Neural progenitor cell (in vitro differentiated cells): ENCODE measurements at regions not wholly inside any gene's neighbourhood (a gene's known extent, or its start where the extent isn't known, plus 50 kb on each side); places are given as distances from the start of the nearest gene placed in this dataset.

ENCODE experiments used
- EZH2 ChIP-seq: fragments of 200-600 bp; sonication (generic); IDR thresholded peaks from 2 replicates; pipeline ENCODE4 v1.6.1; 2017; ENCODE audit warnings: antibody characterized with exemption, mild to moderate bottlenecking, moderate library complexity
- TF ChIP-seq, protein P1 (sequence below): fragments of 200-600 bp; sonication (generic); IDR thresholded peaks from 2 replicates; pipeline ENCODE4 v1.5.1; 2017; ENCODE audit warnings: antibody characterized with exemption, mild to moderate bottlenecking

DNA sequence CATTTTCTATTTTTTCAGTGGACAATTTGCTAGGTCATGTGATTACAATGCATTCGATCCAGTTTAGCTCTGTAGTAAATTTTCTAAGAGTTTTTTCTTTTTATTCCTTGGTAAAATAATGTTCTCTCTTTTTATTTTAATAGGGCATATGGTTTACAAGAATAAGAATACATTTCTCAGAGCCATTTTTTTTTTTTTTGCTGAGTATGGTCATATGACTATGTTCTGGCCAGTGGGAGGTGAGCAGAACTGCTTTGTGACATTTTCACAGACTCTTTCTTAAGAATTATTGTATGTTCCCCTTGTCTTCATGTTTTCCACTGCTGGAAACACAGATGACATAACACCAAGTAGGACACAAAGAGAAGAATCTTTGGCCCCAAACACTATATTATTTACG, 626.6 kb upstream of the FSHR start:
- TF ChIP-seq, protein P1, sequence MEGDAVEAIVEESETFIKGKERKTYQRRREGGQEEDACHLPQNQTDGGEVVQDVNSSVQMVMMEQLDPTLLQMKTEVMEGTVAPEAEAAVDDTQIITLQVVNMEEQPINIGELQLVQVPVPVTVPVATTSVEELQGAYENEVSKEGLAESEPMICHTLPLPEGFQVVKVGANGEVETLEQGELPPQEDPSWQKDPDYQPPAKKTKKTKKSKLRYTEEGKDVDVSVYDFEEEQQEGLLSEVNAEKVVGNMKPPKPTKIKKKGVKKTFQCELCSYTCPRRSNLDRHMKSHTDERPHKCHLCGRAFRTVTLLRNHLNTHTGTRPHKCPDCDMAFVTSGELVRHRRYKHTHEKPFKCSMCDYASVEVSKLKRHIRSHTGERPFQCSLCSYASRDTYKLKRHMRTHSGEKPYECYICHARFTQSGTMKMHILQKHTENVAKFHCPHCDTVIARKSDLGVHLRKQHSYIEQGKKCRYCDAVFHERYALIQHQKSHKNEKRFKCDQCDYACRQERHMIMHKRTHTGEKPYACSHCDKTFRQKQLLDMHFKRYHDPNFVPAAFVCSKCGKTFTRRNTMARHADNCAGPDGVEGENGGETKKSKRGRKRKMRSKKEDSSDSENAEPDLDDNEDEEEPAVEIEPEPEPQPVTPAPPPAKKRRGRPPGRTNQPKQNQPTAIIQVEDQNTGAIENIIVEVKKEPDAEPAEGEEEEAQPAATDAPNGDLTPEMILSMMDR: no peak
- TF ChIP-seq EZH2: no peak
